ENCODE measurements at regions not wholly inside any gene's neighbourhood (a gene's known extent, or its start where the extent isn't known, plus 50 kb on each side); places are given as distances from the start of the nearest gene placed in this dataset.

DNA sequence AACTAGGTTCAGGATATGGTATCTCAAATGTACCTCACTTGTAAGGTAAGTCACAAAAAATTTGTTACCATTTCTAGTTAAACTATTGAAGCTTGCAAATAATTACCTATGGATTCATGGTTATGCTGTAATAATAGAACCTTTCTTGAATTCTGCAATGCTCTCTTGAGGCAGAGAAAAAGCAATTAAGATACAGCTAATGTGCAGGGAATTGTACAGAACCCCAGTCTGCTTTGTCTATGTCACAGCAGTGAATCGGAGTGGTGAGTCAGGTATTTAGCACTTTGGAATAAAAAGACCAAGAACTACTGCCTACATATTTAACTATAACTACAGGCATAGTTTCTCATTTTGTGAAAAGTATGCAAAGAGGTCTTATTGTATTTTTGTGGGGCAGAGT, 228.7 kb upstream of the GOT2 start:
- TF ChIP-seq, protein P1, sequence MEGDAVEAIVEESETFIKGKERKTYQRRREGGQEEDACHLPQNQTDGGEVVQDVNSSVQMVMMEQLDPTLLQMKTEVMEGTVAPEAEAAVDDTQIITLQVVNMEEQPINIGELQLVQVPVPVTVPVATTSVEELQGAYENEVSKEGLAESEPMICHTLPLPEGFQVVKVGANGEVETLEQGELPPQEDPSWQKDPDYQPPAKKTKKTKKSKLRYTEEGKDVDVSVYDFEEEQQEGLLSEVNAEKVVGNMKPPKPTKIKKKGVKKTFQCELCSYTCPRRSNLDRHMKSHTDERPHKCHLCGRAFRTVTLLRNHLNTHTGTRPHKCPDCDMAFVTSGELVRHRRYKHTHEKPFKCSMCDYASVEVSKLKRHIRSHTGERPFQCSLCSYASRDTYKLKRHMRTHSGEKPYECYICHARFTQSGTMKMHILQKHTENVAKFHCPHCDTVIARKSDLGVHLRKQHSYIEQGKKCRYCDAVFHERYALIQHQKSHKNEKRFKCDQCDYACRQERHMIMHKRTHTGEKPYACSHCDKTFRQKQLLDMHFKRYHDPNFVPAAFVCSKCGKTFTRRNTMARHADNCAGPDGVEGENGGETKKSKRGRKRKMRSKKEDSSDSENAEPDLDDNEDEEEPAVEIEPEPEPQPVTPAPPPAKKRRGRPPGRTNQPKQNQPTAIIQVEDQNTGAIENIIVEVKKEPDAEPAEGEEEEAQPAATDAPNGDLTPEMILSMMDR (conservative IDR thresholded peaks at IDR 0.05), result no peak
- no peak for TF ChIP-seq ZFX (IDR thresholded peaks at IDR 0.05)
